CD4-positive, alpha-beta memory T cell (primary cell): ENCODE measurements at regions not wholly inside any gene's neighbourhood (a gene's known extent, or its start where the extent isn't known, plus 50 kb on each side); places are given as distances from the start of the nearest gene placed in this dataset.

Source experiments
- CTCF ChIA-PET: fragments of 350-600 bp; sonication (Branson Sonifier 250); formaldehyde crosslinking; loops from one replicate; lab custom pipeline; 2021; ENCODE audit warnings: inconsistent platforms; ENCODE audit not compliant: partially characterized antibody; lab: Charles Lee
- POLR2A ChIA-PET: fragments of 350-600 bp; sonication (Branson Sonifier 250); formaldehyde crosslinking; loops from one replicate; lab custom pipeline; 2021; ENCODE audit not compliant: partially characterized antibody; lab: Charles Lee
- DNase-seq, 5 donors: peaks; one replicate each; pipeline versions ENCODE4 v3.0.0 to v3.0.0-alpha.2; 2020 to 2022; ENCODE audit warnings: mixed read lengths in 1 of 5
- H3K27ac ChIP-seq: one replicate; pipeline ENCODE4 v1.7.0; 2013; ENCODE audit warnings: low read depth, low read length
- H3K27me3 ChIP-seq: 2 replicates; pipeline ENCODE4 v1.7.0; 2013; ENCODE audit warnings: mild to moderate bottlenecking, low read length, moderate library complexity; ENCODE audit not compliant: insufficient read depth
- H3K36me3 ChIP-seq: 2 replicates; pipeline ENCODE4 v1.7.0; 2013; ENCODE audit warnings: mild to moderate bottlenecking, low read length, moderate library complexity; ENCODE audit not compliant: insufficient read depth
- H3K4me1 ChIP-seq: 2 replicates; pipeline ENCODE4 v1.7.0; 2013; ENCODE audit warnings: mild to moderate bottlenecking, low read length, moderate library complexity; ENCODE audit not compliant: insufficient read depth
- H3K4me3 ChIP-seq, 2 donors: one replicate each; pipeline ENCODE4 v1.7.0; 2013; ENCODE audit warnings: low read length in 2 of 2, mild to moderate bottlenecking in 1 of 2
- H3K9me3 ChIP-seq, 2 donors: one replicate each; pipeline ENCODE4 v1.7.0; 2013; ENCODE audit warnings: low read length in 2 of 2, control low read depth in 1 of 2; ENCODE audit not compliant: control insufficient read depth in 1 of 2
- H3K27ac Mint-ChIP-seq, 7 donors: one replicate each; pipeline ENCODE4 v1.8.0; 2020 to 2021; ENCODE audit warnings: mixed read lengths in 7 of 7, mild to moderate bottlenecking in 6 of 7, inconsistent platforms in 3 of 7, moderate library complexity in 3 of 7
- H3K27me3 Mint-ChIP-seq, 2 donors: one replicate each; pipeline ENCODE4 v1.8.0; 2020 to 2021; ENCODE audit warnings: mixed read lengths in 2 of 2
- H3K36me3 Mint-ChIP-seq, 2 donors: one replicate each; pipeline ENCODE4 v1.8.0; 2020 to 2021; ENCODE audit warnings: mixed read lengths in 2 of 2, inconsistent platforms in 1 of 2, mild to moderate bottlenecking in 1 of 2
- H3K4me1 Mint-ChIP-seq, 4 donors: one replicate each; pipeline ENCODE4 v1.8.0; 2020 to 2021; ENCODE audit warnings: mixed read lengths in 4 of 4, mild to moderate bottlenecking in 1 of 4
- H3K4me3 Mint-ChIP-seq, 8 donors: one replicate each; pipeline ENCODE4 v1.8.0; 2020 to 2021; ENCODE audit warnings: mixed read lengths in 8 of 8, mild to moderate bottlenecking in 7 of 8, moderate library complexity in 6 of 8, inconsistent platforms in 3 of 8
- H3K9me3 Mint-ChIP-seq, 8 donors: one replicate each; pipeline ENCODE4 v1.8.0; 2020 to 2021; ENCODE audit warnings: mixed read lengths in 8 of 8, mild to moderate bottlenecking in 5 of 8, inconsistent platforms in 3 of 8, moderate library complexity in 1 of 8
- intact Hi-C: fragments of 100-400 bp; cut with micrococcal nuclease; formaldehyde crosslinking; loops from one replicate; pipeline ENCODE4 v1.15.1; 2023

DNA sequence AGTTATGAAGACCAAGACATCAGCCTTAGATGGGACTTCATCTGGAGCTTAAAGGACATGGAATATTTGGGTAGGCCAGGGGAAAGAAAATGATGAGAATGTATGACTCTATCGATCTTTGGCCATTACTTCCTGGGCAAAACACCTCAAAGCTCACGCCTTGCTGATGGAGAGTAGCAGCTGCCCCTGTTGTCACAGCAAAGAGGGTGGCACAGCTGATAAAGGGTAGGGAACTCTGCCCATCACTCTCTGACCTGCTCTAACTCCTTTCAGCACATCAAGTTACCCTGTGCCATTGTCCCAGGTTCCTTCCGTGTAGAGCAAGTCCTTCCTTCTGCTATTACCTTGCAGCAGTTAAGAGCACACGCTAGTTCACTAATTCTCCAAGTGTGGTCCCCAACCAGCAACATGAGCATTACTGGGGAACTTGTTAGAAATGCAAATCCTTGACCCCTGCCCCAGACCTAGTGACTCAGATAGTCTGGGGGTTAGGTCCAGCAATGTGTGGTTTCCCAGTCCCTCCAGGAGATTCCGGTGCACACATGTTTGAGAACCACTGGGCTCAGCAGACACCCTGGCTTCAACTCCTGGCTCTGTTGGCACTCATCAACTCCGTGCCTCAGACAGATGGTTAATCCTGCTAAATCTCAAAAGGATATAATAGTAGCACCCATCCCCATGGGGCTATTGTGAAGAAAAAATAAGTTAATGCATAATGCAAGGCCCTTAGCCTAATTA lies 93.7 kb upstream of the EEA1 start:
- no peak overlapping the region for H3K27ac ChIP-seq
- H3K4me3 Mint-ChIP-seq, result no peak overlapping the region
- intact Hi-C loops, result no loop called here
- no peak overlapping the region for H3K4me3 ChIP-seq
- H3K36me3 Mint-ChIP-seq, result no peaks in the 10 kb centered on the region
- ChIA-PET POLR2A (no interaction called here), CTCF (interaction anchor here (0.7 kb wide), 1 partner anchor 445 kb away, joined by 3 read pairs; the partner anchor contains the start of gene MRPL42)
- H3K36me3 ChIP-seq, result no peaks in the 10 kb centered on the region
- H3K9me3 Mint-ChIP-seq, result no peaks in the 10 kb centered on the region
- H3K4me1 Mint-ChIP-seq, result no peaks in the 10 kb centered on the region
- no peak for DNase-seq
- H3K27ac Mint-ChIP-seq, result no peak overlapping the region
- H3K4me1 ChIP-seq, result no peaks in the 10 kb centered on the region
- no peaks in the 10 kb centered on the region for H3K27me3 ChIP-seq
- no peaks in the 10 kb centered on the region for H3K27me3 Mint-ChIP-seq
- H3K9me3 ChIP-seq, result no peaks in the 10 kb centered on the region

DNA sequence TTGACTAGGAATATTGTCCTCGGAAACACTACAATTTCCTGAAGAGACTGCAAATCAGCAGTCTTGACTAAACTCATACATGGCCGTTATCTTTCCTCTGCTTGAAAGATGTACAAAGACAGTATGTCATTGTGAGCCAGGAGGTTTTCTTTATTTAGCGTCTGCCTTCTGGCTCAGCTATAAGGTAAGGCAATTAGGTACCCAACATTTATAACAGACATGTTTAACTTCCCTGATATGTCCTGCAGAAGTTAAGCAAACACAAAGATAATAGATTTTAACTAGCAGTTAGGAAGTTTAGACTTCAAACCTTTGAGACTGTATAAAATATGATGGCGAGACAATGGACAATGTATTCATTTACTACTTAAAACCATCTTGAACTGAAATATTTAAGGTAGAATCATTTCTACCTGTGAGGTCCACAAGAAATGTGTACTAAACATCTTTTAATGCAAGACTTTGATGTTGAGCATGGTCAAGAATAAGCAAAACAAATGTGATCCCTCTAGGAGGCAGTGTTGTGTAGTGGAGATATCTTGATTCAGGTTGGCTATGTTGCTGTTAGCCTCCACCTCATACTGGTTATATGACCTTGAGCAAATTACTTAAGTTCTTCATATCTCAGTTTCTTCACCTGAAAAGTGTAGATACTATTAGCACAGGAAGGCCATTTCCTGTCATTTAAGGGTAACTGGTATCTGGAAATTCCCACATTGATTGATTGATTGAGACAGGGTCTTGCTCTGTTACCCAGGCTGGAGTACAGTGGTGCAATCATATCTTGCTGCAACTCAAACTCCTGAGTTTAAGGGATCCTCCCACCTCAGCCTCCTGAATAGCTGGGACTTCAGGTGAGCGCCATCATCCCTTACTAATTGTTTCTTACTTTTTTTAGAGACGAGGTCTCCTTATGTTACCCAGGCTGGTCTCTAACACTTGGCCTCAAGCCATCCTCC lies 96.3 kb upstream of the EEA1 start:
- ChIA-PET CTCF (no interaction called here), POLR2A (no interaction called here)
- Mint-ChIP-seq H3K27ac (no peak overlapping the region), H3K9me3 (no peaks in the 10 kb centered on the region), H3K4me3 (no peak overlapping the region), H3K4me1 (no peaks in the 10 kb centered on the region), H3K27me3 (no peaks in the 10 kb centered on the region), H3K36me3 (no peaks in the 10 kb centered on the region)
- no peaks in the 10 kb centered on the region for H3K27me3 ChIP-seq
- no peak overlapping the region for H3K4me3 ChIP-seq
- H3K36me3 ChIP-seq, result no peaks in the 10 kb centered on the region
- H3K9me3 ChIP-seq, result no peaks in the 10 kb centered on the region
- intact Hi-C loops, result no loop called here
- no peak overlapping the region for H3K27ac ChIP-seq
- no peaks in the 10 kb centered on the region for H3K4me1 ChIP-seq
- DNase-seq, result no peak

GRCh38 chr12:93027041-93027440 lies 97.9 kb upstream of the EEA1 start:
- Mint-ChIP-seq H3K27me3 (no peaks in the 10 kb centered on the region), H3K4me3 (no peak overlapping the region), H3K4me1 (no peaks in the 10 kb centered on the region), H3K9me3 (no peaks in the 10 kb centered on the region), H3K27ac (no peak overlapping the region), H3K36me3 (no peaks in the 10 kb centered on the region)
- H3K27me3 ChIP-seq, result no peaks in the 10 kb centered on the region
- ChIA-PET CTCF (interaction anchor here (1.4 kb wide), 1 partner anchor 71 kb away, joined by 4 read pairs; no protein-coding TSS in a partner anchor), POLR2A (no interaction called here)
- no peak overlapping the region for H3K4me3 ChIP-seq
- H3K4me1 ChIP-seq, result no peaks in the 10 kb centered on the region
- H3K9me3 ChIP-seq, result no peaks in the 10 kb centered on the region
- intact Hi-C loops, result no loop called here
- H3K27ac ChIP-seq, result no peak overlapping the region
- no peak for DNase-seq
- no peaks in the 10 kb centered on the region for H3K36me3 ChIP-seq

DNA sequence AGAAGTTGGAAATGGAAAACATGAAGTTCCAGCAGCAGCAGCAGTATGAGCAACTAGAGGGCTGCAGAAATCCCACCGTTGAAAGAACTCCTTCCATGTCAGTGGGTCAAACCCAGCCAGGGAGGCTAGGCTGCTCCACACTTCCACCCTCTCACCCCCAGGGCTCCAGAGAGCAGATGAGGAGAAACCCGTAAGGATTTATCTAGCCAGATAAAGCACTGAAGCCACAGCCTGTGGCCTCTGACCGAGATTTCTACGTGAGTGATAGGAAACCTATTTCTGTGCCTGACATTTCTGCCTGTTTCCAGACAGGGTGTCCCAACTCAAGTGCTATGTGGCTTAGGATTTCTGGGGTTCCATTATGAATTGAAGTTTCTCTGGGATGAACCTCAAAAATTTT lies 100.0 kb upstream of the EEA1 start:
- ChIA-PET POLR2A (no interaction called here), CTCF (no interaction called here)
- H3K27me3 Mint-ChIP-seq, result peaks cover 0 to 1% of the 10 kb centered on the region in 2 donors
- no peaks in the 10 kb centered on the region for H3K9me3 Mint-ChIP-seq
- no peaks in the 10 kb centered on the region for H3K4me1 ChIP-seq
- no peaks in the 10 kb centered on the region for H3K4me1 Mint-ChIP-seq
- no peak overlapping the region for H3K4me3 ChIP-seq
- H3K27me3 ChIP-seq, result no peaks in the 10 kb centered on the region
- intact Hi-C loops, result no loop called here
- no peaks in the 10 kb centered on the region for H3K36me3 ChIP-seq
- H3K4me3 Mint-ChIP-seq, result no peak overlapping the region
- H3K27ac ChIP-seq, result no peak overlapping the region
- no peak overlapping the region for H3K27ac Mint-ChIP-seq
- H3K9me3 ChIP-seq, result no peaks in the 10 kb centered on the region
- no peak for DNase-seq
- H3K36me3 Mint-ChIP-seq, result no peaks in the 10 kb centered on the region

- no peak overlapping the region for H3K4me3 ChIP-seq
- no peak overlapping the region for H3K27ac Mint-ChIP-seq
- H3K4me3 Mint-ChIP-seq, result no peak overlapping the region
- H3K27ac ChIP-seq, result no peak overlapping the region
- peaks cover 4 to 6% of the 10 kb centered on the region in 2 donors for H3K27me3 Mint-ChIP-seq
- POLR2A ChIA-PET, result no interaction called here
- no peaks in the 10 kb centered on the region for H3K27me3 ChIP-seq
- H3K36me3 Mint-ChIP-seq, result no peaks in the 10 kb centered on the region
- CTCF ChIA-PET, result interaction anchor here (1.0 to 1.2 kb wide), 2 partner anchors 11 to 45 kb away, joined by 3 read pairs; no protein-coding TSS in a partner anchor
- no peaks in the 10 kb centered on the region for H3K9me3 Mint-ChIP-seq
- intact Hi-C loops, result no loop called here
- H3K4me1 Mint-ChIP-seq, result no peaks in the 10 kb centered on the region
- H3K36me3 ChIP-seq, result no peaks in the 10 kb centered on the region
- no peaks in the 10 kb centered on the region for H3K4me1 ChIP-seq
- H3K9me3 ChIP-seq, result no peaks in the 10 kb centered on the region
- no peak for DNase-seq
These were observed 101.9 kb upstream of the EEA1 start for GRCh38 chr12:93031028-93031427.

GRCh38 chr12:93032758-93033157 lies 103.7 kb upstream of the EEA1 start:
- peaks cover 4 to 9% of the 10 kb centered on the region in 2 donors for H3K27me3 Mint-ChIP-seq
- no peaks in the 10 kb centered on the region for H3K36me3 Mint-ChIP-seq
- ChIA-PET CTCF (no interaction called here), POLR2A (no interaction called here)
- Histone ChIP-seq H3K27me3 (no peaks in the 10 kb centered on the region), H3K36me3 (no peaks in the 10 kb centered on the region), H3K4me3 (no peak overlapping the region), H3K27ac (no peak overlapping the region), H3K4me1 (no peaks in the 10 kb centered on the region), H3K9me3 (no peaks in the 10 kb centered on the region)
- no peaks in the 10 kb centered on the region for H3K9me3 Mint-ChIP-seq
- no peak for DNase-seq
- H3K4me3 Mint-ChIP-seq, result no peak overlapping the region
- peaks cover 0 to 2% (median 0%) of the 10 kb centered on the region in 4 donors for H3K4me1 Mint-ChIP-seq
- no peak overlapping the region for H3K27ac Mint-ChIP-seq
- intact Hi-C loops, result no loop called here

GRCh38 chr12:93033948-93034347 lies 104.9 kb upstream of the EEA1 start:
- H3K4me3 ChIP-seq, result no peak overlapping the region
- no peak overlapping the region for H3K27ac Mint-ChIP-seq
- no peak for DNase-seq
- no peaks in the 10 kb centered on the region for H3K27me3 ChIP-seq
- peaks cover 0 to 2% (median 0%) of the 10 kb centered on the region in 4 donors for H3K4me1 Mint-ChIP-seq
- POLR2A ChIA-PET, result no interaction called here
- H3K9me3 Mint-ChIP-seq, result no peaks in the 10 kb centered on the region
- CTCF ChIA-PET, result no interaction called here
- no peak overlapping the region for H3K27ac ChIP-seq
- H3K27me3 Mint-ChIP-seq, result peaks cover 5 to 10% of the 10 kb centered on the region in 2 donors
- H3K9me3 ChIP-seq, result no peaks in the 10 kb centered on the region
- H3K4me1 ChIP-seq, result no peaks in the 10 kb centered on the region
- no peaks in the 10 kb centered on the region for H3K36me3 ChIP-seq
- H3K36me3 Mint-ChIP-seq, result no peaks in the 10 kb centered on the region
- intact Hi-C loops, result no loop called here
- H3K4me3 Mint-ChIP-seq, result no peak overlapping the region
